ENCODE measurements at regions not wholly inside any gene's neighbourhood (a gene's known extent, or its start where the extent isn't known, plus 50 kb on each side); places are given as distances from the start of the nearest gene placed in this dataset.

- no peak overlapping the region for H3K27ac Mint-ChIP-seq
Observed at GRCh38 chr2:177320596-177320995, 56.1 kb upstream of the NFE2L2 start.

DNA sequence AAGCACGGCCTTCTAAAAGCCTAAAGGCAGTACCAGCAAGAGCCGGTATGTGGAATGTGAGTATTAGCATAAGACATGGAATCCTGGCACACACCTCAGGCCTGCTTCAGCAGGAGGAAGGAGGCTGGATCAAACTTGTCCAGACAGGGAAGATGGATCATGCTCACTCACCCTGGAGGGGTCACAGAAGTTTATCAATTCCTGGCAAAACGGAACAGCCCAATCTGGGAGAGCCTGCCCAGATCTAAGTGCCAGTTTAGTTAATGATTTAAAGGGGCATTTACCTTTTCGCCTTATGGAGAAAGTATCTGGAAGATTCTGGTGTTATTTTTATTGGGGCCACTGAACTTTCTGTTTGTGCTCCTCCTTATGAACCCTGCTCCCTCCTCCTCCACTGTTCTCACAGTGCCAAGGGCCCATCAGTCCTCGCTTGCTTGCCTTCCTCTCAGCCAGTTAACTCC, 58.3 kb upstream of the NFE2L2 start:
- H3K36me3 Mint-ChIP-seq: peaks cover 5% of the 10 kb centered on the region
- peak overlapping the region; percentile 21 for H3K27ac Mint-ChIP-seq
- DNase-seq (ENCODE audit: low spot score in 2 of 2, unreplicated experiment in 2 of 2): no peak
- H3K27me3 Mint-ChIP-seq (ENCODE audit: low read depth): no peaks in the 10 kb centered on the region
- no peak for TF ChIP-seq CTCF (IDR thresholded peaks at IDR 0.05; ENCODE audit: unreplicated experiment)
- H3K9me3 Mint-ChIP-seq: peaks cover 3% of the 10 kb centered on the region
- H3K4me1 Mint-ChIP-seq: peaks cover 11% of the 10 kb centered on the region
- H3K4me3 Mint-ChIP-seq: no peak overlapping the region

More at GRCh38 chr2:177320596-177320995, 56.1 kb upstream of the NFE2L2 start:
- DNase-seq (ENCODE audit: low spot score in 2 of 2, unreplicated experiment in 2 of 2): no peak
- Mint-ChIP-seq H3K36me3 (peaks cover 5% of the 10 kb centered on the region), H3K4me3 (no peak overlapping the region), H3K27me3 (ENCODE audit: low read depth) (no peaks in the 10 kb centered on the region), H3K4me1 (peaks cover 11% of the 10 kb centered on the region), H3K9me3 (peaks cover 3% of the 10 kb centered on the region)
- TF ChIP-seq CTCF (IDR thresholded peaks at IDR 0.05; ENCODE audit: unreplicated experiment): no peak

DNA sequence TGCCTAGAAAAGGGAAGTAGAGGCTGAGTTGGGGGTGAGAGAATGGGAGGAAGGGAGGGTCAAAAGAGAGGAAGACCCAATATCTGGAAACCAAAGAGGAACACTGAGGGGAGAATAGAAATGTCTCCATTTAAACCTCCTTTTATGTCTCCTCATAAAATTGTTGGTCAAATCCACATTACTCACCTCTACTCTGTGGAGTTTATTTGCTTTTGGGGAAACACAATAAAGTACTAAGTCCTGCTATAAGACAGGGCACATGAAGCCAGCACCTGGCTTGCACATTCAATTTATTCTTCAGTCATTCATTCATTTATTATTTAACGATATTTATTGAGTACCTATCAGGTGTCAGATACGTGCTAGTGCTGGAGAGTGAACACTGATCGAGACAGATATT, 60.3 kb upstream of the NFE2L2 start:
- TF ChIP-seq CTCF (IDR thresholded peaks at IDR 0.05; ENCODE audit: unreplicated experiment): no peak
- H3K9me3 Mint-ChIP-seq: no peaks in the 10 kb centered on the region
- H3K27ac Mint-ChIP-seq: no peak overlapping the region
- DNase-seq (ENCODE audit: low spot score in 2 of 2, unreplicated experiment in 2 of 2): no peak
- H3K4me1 Mint-ChIP-seq: peaks cover 13% of the 10 kb centered on the region
- no peak overlapping the region for H3K4me3 Mint-ChIP-seq
- no peaks in the 10 kb centered on the region for H3K27me3 Mint-ChIP-seq (ENCODE audit: low read depth)
- H3K36me3 Mint-ChIP-seq: peaks cover 2% of the 10 kb centered on the region

DNA sequence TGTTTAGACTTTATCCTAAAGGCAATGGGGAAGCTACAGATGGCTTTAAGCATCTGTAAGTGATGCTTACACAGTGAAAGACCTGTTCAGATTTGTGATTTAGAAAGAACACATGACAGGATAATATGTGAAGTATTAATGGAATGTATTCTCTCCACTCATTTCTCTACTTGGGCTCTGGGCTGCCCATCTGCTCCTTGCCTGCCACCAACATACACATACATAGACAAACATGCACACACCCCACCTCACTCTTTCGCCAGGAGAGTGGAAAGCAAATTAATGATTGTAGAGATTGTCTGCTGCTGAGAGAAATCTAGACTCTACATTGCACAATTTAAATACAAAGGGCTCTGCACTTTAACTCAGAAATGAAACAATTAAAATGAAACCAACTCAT, 61.0 kb upstream of the NFE2L2 start:
- H3K9me3 Mint-ChIP-seq: no peaks in the 10 kb centered on the region
- TF ChIP-seq CTCF (IDR thresholded peaks at IDR 0.05; ENCODE audit: unreplicated experiment): no peak

DNA sequence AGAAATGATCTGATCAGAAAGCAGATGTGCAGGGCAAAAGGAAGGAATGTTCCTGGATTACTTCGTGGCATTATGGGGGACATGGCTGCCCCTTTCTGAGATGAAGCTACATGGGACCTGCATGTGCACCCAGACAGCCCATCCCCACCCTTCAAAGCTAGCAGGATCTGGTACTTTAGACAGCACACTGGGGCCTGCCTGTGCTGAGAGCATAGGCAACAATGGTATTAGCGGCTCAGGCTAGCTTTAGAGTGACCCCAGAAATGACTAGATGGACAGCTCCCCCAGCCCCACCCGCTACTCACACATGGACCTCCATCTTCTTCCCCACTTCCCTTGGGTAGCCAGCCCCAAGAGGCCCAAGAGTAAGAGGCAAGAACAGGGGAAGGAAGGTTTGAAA, 61.5 kb upstream of the NFE2L2 start:
- Mint-ChIP-seq H3K4me1 (peaks cover 13% of the 10 kb centered on the region), H3K36me3 (no peaks in the 10 kb centered on the region), H3K27me3 (ENCODE audit: low read depth) (no peaks in the 10 kb centered on the region)

More for the DNA sequence above, 61.0 kb upstream of the NFE2L2 start:
- H3K4me1 Mint-ChIP-seq: peaks cover 13% of the 10 kb centered on the region
- H3K4me3 Mint-ChIP-seq: no peak overlapping the region
- peaks cover 2% of the 10 kb centered on the region for H3K36me3 Mint-ChIP-seq
- no peaks in the 10 kb centered on the region for H3K27me3 Mint-ChIP-seq (ENCODE audit: low read depth)
- no peak overlapping the region for H3K27ac Mint-ChIP-seq
- no peak for DNase-seq (ENCODE audit: low spot score in 2 of 2, unreplicated experiment in 2 of 2)

More for the DNA sequence above, 61.5 kb upstream of the NFE2L2 start:
- TF ChIP-seq CTCF (IDR thresholded peaks at IDR 0.05; ENCODE audit: unreplicated experiment): no peak
- Mint-ChIP-seq H3K9me3 (no peaks in the 10 kb centered on the region), H3K27ac (no peak overlapping the region), H3K4me3 (no peak overlapping the region)
- no peak for DNase-seq (ENCODE audit: low spot score in 2 of 2, unreplicated experiment in 2 of 2)

Data from mesothelial cell of epicardium (in vitro differentiated cells).